Lower lobe of right lung (tissue), 2 donors: ENCODE measurements at regions not wholly inside any gene's neighbourhood (a gene's known extent, or its start where the extent isn't known, plus 50 kb on each side); places are given as distances from the start of the nearest gene placed in this dataset.

Experiments
- ATAC-seq, 2 donors: fragments of 200-7000 bp; cut with Tn5 transposase; one replicate each; pipeline ENCODE4 v1.9.1; 2020 to 2022; ENCODE audit warnings: mild to moderate bottlenecking in 2 of 2, moderate library complexity in 2 of 2
- DNase-seq: peaks from one replicate; pipeline ENCODE4 v3.0.0-alpha.2; 2020
- H3K27ac ChIP-seq: fragments of 200-600 bp; one replicate; pipeline ENCODE4 v1.8.0; 2022
- H3K27me3 ChIP-seq: fragments of 200-600 bp; one replicate; pipeline ENCODE4 v1.8.0; 2022; ENCODE audit warnings: low read depth
- H3K36me3 ChIP-seq: fragments of 200-600 bp; one replicate; pipeline ENCODE4 v1.8.0; 2022; ENCODE audit warnings: mild to moderate bottlenecking
- H3K4me1 ChIP-seq: fragments of 200-600 bp; one replicate; pipeline ENCODE4 v1.8.0; 2022
- H3K4me3 ChIP-seq: fragments of 200-600 bp; one replicate; pipeline ENCODE4 v1.8.0; 2022; ENCODE audit warnings: mild to moderate bottlenecking
- H3K9me3 ChIP-seq: fragments of 200-600 bp; one replicate; pipeline ENCODE4 v1.8.0; 2022
- CTCF ChIP-seq: fragments of 200-600 bp; IDR thresholded peaks from one replicate; pipeline ENCODE4 v1.8.0; 2022; ENCODE audit warnings: antibody characterized with exemption, mild to moderate bottlenecking
- intact Hi-C: fragments of 100-400 bp; cut with DNase I; formaldehyde crosslinking; loops from one replicate; pipeline ENCODE4 v1.11.0; 2022
- donor health status: DM: no; HTN: yes; CAD: no; lungs with severe emphysema.

DNA sequence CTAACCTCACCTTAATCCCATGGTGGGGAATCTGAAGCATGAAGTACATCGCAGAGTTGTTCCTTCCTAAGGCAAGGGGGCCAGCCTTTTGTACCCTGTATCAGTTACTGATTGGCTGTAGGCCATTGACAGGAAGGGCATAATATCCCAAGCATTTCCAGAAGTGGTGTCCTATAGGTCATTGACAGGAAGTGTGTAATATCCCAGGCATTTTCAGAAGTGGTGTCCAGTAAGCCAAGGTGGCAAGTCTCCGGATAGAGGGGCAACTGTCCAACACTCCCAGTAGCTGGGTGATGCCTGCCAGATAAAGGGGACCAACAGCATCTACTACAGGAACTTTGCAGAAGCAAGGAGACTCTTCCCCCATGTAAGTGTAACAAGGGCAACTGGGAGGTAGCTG, 52.1 kb upstream of the MYRIP start:
- H3K27ac ChIP-seq: no peak overlapping the region
- no peaks in the 10 kb centered on the region for H3K9me3 ChIP-seq
- intact Hi-C loops: no loop called here
- H3K36me3 ChIP-seq: no peaks in the 10 kb centered on the region
- no peak for TF ChIP-seq CTCF
- no peak overlapping the region for H3K4me3 ChIP-seq
- no peaks in the 10 kb centered on the region for H3K27me3 ChIP-seq
- no peaks in the 10 kb centered on the region for H3K4me1 ChIP-seq
- ATAC-seq (no peak), DNase-seq (no peak)
